ENCODE measurements at regions not wholly inside any gene's neighbourhood (a gene's known extent, or its start where the extent isn't known, plus 50 kb on each side); places are given as distances from the start of the nearest gene placed in this dataset.

- TF ChIP-seq CTCF (conservative IDR thresholded peaks at IDR 0.05) (no peak), ZFX (IDR thresholded peaks at IDR 0.05) (no peak)
Measured at GRCh38 chr12:38154096-38155019, 162.2 kb upstream of the ALG10B start.

All from C4-2B (cell line).